ENCODE measurements at regions not wholly inside any gene's neighbourhood (a gene's known extent, or its start where the extent isn't known, plus 50 kb on each side); places are given as distances from the start of the nearest gene placed in this dataset.

GRCh38 chr12:114846771-114847170 is 162.8 kb upstream of the TBX3 start:
- TF ChIP-seq EZH2 (IDR thresholded peaks at IDR 0.05; ENCODE audit: insufficient read depth, poor library complexity, severe bottlenecking) (no peak), EZH2phosphoT487 (IDR thresholded peaks at IDR 0.05; ENCODE audit: insufficient read depth, low read depth) (no peak)

All from GM23248 (cell line).